ENCODE measurements at regions not wholly inside any gene's neighbourhood (a gene's known extent, or its start where the extent isn't known, plus 50 kb on each side); places are given as distances from the start of the nearest gene placed in this dataset.

DNA sequence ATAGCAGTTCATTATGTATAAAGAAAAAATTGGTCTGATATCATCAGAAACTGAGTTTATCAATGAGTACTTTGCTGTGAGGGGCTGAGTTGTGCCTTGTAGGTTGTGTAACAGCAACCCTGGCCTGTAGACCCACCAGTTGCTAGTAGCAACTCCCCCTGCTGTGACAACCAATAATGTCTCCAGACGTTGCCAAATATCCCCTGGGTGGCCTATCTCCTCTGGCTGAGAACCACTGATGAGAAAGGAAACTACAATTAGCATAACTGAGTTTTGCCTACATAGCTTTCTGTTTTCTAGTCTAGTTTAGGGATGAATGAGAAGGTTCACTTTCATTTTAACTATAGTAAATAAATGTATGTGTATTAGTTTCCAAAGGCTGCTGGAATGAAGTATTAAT is 234.1 kb downstream of the CPE start:
- TF ChIP-seq, protein P1, sequence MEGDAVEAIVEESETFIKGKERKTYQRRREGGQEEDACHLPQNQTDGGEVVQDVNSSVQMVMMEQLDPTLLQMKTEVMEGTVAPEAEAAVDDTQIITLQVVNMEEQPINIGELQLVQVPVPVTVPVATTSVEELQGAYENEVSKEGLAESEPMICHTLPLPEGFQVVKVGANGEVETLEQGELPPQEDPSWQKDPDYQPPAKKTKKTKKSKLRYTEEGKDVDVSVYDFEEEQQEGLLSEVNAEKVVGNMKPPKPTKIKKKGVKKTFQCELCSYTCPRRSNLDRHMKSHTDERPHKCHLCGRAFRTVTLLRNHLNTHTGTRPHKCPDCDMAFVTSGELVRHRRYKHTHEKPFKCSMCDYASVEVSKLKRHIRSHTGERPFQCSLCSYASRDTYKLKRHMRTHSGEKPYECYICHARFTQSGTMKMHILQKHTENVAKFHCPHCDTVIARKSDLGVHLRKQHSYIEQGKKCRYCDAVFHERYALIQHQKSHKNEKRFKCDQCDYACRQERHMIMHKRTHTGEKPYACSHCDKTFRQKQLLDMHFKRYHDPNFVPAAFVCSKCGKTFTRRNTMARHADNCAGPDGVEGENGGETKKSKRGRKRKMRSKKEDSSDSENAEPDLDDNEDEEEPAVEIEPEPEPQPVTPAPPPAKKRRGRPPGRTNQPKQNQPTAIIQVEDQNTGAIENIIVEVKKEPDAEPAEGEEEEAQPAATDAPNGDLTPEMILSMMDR (IDR thresholded peaks at IDR 0.05): no peak
- TF ChIP-seq EZH2 (IDR thresholded peaks at IDR 0.05): no peak
